ENCODE measurements at regions not wholly inside any gene's neighbourhood (a gene's known extent, or its start where the extent isn't known, plus 50 kb on each side); places are given as distances from the start of the nearest gene placed in this dataset.

- H3K4me1 Mint-ChIP-seq, result peaks cover 22% of the 10 kb centered on the region
- Histone ChIP-seq H3K9me3 (ENCODE audit: low read depth) (no peaks in the 10 kb centered on the region), H3K4me1 (peaks cover 7% of the 10 kb centered on the region), H3K36me3 (no peaks in the 10 kb centered on the region), H3K79me2 (ENCODE audit: low read depth) (no peaks in the 10 kb centered on the region), H3F3A (ENCODE audit: low read depth) (no peaks in the 10 kb centered on the region), H2AFZ (replicated peaks) (no peak overlapping the region), H3K4me3 (no peak overlapping the region), H4K20me1 (ENCODE audit: low read depth) (no peaks in the 10 kb centered on the region), H3K27ac (no peak overlapping the region), H3K9ac (no peak overlapping the region), H3K4me2 (no peak overlapping the region), H3K27me3 (no peaks in the 10 kb centered on the region)
- no peak for DNase-seq (ENCODE audit: low spot score)
- H3K27ac Mint-ChIP-seq, result no peak overlapping the region
- peaks cover 4% of the 10 kb centered on the region for H3K9me3 Mint-ChIP-seq
- TF ChIP-seq CTCF (IDR thresholded peaks at IDR 0.05) (no peak), EZH2phosphoT487 (IDR thresholded peaks at IDR 0.05) (no peak), EZH2 (IDR thresholded peaks at IDR 0.05) (no peak)
- H3K4me3 Mint-ChIP-seq, result no peak overlapping the region
- no peaks in the 10 kb centered on the region for H3K36me3 Mint-ChIP-seq
- H3K27me3 Mint-ChIP-seq (ENCODE audit: insufficient read depth, low read depth), result peaks cover 6% of the 10 kb centered on the region
These were observed 501.6 kb upstream of the MYT1L start for GRCh38 chr2:2832657-2833056.

- no peaks in the 10 kb centered on the region for H3K36me3 Mint-ChIP-seq
- Histone ChIP-seq H3K4me2 (peak overlapping the region; percentile 16), H2AFZ (replicated peaks) (no peak overlapping the region), H3K9me3 (ENCODE audit: low read depth) (no peaks in the 10 kb centered on the region), H3K27me3 (no peaks in the 10 kb centered on the region), H3K27ac (no peak overlapping the region), H3K9ac (no peak overlapping the region), H3K79me2 (ENCODE audit: low read depth) (no peaks in the 10 kb centered on the region), H3K4me1 (peaks cover 7% of the 10 kb centered on the region), H3K4me3 (no peak overlapping the region), H3K36me3 (no peaks in the 10 kb centered on the region), H4K20me1 (ENCODE audit: low read depth) (no peaks in the 10 kb centered on the region), H3F3A (ENCODE audit: low read depth) (no peaks in the 10 kb centered on the region)
- peaks cover 10% of the 10 kb centered on the region for H3K27me3 Mint-ChIP-seq (ENCODE audit: insufficient read depth, low read depth)
- H3K9me3 Mint-ChIP-seq, result peaks cover 4% of the 10 kb centered on the region
- peaks cover 22% of the 10 kb centered on the region for H3K4me1 Mint-ChIP-seq
- no peak overlapping the region for H3K4me3 Mint-ChIP-seq
- peak overlapping the region; percentile 0 for H3K27ac Mint-ChIP-seq
- DNase-seq (ENCODE audit: low spot score), result peak; percentile 69
- peak; percentile 24 for TF ChIP-seq CTCF (IDR thresholded peaks at IDR 0.05)
- no peak for TF ChIP-seq EZH2 (IDR thresholded peaks at IDR 0.05)
These were observed 500.6 kb upstream of the MYT1L start for GRCh38 chr2:2831633-2832032.

GRCh38 chr2:2830576-2830975, 499.5 kb upstream of the MYT1L start:
- Histone ChIP-seq H3K4me2 (no peak overlapping the region), H3K4me1 (peaks cover 7% of the 10 kb centered on the region), H3K27me3 (no peaks in the 10 kb centered on the region), H3K9ac (no peak overlapping the region), H4K20me1 (ENCODE audit: low read depth) (no peaks in the 10 kb centered on the region), H3K36me3 (no peaks in the 10 kb centered on the region), H3K27ac (no peak overlapping the region), H3F3A (ENCODE audit: low read depth) (no peaks in the 10 kb centered on the region), H3K4me3 (no peak overlapping the region), H3K79me2 (ENCODE audit: low read depth) (no peaks in the 10 kb centered on the region), H2AFZ (replicated peaks) (no peak overlapping the region), H3K9me3 (ENCODE audit: low read depth) (no peaks in the 10 kb centered on the region)
- Mint-ChIP-seq H3K4me1 (peaks cover 22% of the 10 kb centered on the region), H3K27me3 (ENCODE audit: insufficient read depth, low read depth) (peaks cover 8% of the 10 kb centered on the region), H3K27ac (peak overlapping the region; percentile 43), H3K9me3 (peaks cover 4% of the 10 kb centered on the region), H3K36me3 (no peaks in the 10 kb centered on the region), H3K4me3 (no peak overlapping the region)
- TF ChIP-seq EZH2 (IDR thresholded peaks at IDR 0.05) (no peak), EZH2phosphoT487 (IDR thresholded peaks at IDR 0.05) (no peak), CTCF (IDR thresholded peaks at IDR 0.05) (no peak)
- no peak for DNase-seq (ENCODE audit: low spot score)
